Inflammatory macrophage (primary cell): ENCODE measurements at regions not wholly inside any gene's neighbourhood (a gene's known extent, or its start where the extent isn't known, plus 50 kb on each side); places are given as distances from the start of the nearest gene placed in this dataset.
"Not testable (repeated sequence)": the region's sequence is repeated elsewhere in the genome, so short reads cannot be mapped to it uniquely, and the experiment has no call there.

Experiments used
- DNase-seq, 2 donors: peaks; one replicate each; pipeline ENCODE4 v3.0.0-alpha.2; 2020 to 2022

GRCh38 chr5:102666164-102666946 lies 88.8 kb upstream of the PAM start:
- no peak for DNase-seq

- DNase-seq: no peak
Measured at GRCh38 chr5:102668220-102668932, 86.7 kb upstream of the PAM start.

GRCh38 chr5:102670224-102670836 lies 84.8 kb upstream of the PAM start:
- DNase-seq: no peak

GRCh38 chr5:102671033-102671734 lies 83.9 kb upstream of the PAM start:
- not testable (repeated sequence) for DNase-seq

GRCh38 chr5:102678267-102679058 lies 76.6 kb upstream of the PAM start:
- DNase-seq: no peak

GRCh38 chr5:102681403-102681983 lies 73.6 kb upstream of the PAM start:
- DNase-seq: peak; percentile 60 to 62

GRCh38 chr5:102682101-102682647 lies 72.9 kb upstream of the PAM start:
- no peak for DNase-seq

GRCh38 chr5:102688076-102688475 lies 67.0 kb upstream of the PAM start:
- DNase-seq: not testable (repeated sequence)

- DNase-seq: not testable (repeated sequence)
Measured at GRCh38 chr5:102688581-102689342, 66.3 kb upstream of the PAM start.

- no peak for DNase-seq
Measured at GRCh38 chr5:102690910-102691309, 64.2 kb upstream of the PAM start.

GRCh38 chr5:102691434-102691833 lies 63.7 kb upstream of the PAM start:
- no peak for DNase-seq

- DNase-seq: no peak
Measured at GRCh38 chr5:102700120-102700831, 54.8 kb upstream of the PAM start.

- DNase-seq: no peak
Measured at GRCh38 chr5:102700916-102701315, 54.2 kb upstream of the PAM start.

GRCh38 chr5:102701748-102702147 lies 53.4 kb upstream of the PAM start:
- DNase-seq: no peak
